GM21786 (cell line): ENCODE measurements at regions not wholly inside any gene's neighbourhood (a gene's known extent, or its start where the extent isn't known, plus 50 kb on each side); places are given as distances from the start of the nearest gene placed in this dataset.
A peak's percentile ranks its signal among the peaks of the same experiment; 100 is the strongest.
"Not testable (repeated sequence)": the region's sequence is repeated elsewhere in the genome, so short reads cannot be mapped to it uniquely, and the experiment has no call there.

Source experiments
- ATAC-seq: cut with Tn5 transposase; IDR thresholded peaks from one replicate; pipeline ENCODE4 v1.9.1; 2021; ENCODE audit not compliant: unreplicated experiment

DNA sequence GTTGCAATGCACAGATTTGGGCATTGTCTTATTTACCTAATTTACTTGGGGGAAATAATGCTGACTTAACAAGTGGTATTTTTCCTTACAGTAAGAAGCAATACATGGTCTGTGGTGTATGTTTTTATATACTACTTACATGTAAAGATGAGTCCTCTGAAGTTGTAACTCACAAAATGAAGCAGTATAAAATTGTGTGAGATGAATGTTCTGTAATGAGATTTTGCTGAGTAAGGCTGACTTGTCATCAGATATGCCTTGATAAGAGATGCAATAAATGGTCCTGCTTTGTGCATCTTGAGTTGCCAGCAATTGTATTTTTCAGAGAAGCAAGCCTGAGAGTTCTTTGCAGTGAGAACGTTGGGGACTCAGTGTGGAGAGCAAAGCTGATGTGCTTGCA lies 92.2 kb upstream of the GNAQ start:
- no peak for ATAC-seq

DNA sequence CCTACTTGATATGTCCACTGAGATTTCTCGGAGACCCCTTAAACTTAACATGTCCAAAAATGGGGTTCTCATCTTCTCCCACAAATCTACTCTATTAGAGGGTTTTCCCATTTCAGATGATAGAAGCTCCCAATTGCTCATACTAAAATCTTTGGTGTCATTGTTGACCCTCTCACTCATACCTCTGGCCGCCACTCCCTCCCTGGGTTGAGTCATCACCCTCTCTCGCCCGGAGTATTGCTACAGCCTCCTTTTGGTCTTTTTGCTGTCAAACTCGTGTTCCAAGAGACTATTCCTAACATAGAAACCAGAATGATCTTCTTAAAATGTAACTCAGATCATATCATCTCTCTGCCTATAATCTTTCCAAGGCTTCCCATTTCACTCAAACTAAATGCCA lies 91.0 kb upstream of the GNAQ start:
- no peak for ATAC-seq

DNA sequence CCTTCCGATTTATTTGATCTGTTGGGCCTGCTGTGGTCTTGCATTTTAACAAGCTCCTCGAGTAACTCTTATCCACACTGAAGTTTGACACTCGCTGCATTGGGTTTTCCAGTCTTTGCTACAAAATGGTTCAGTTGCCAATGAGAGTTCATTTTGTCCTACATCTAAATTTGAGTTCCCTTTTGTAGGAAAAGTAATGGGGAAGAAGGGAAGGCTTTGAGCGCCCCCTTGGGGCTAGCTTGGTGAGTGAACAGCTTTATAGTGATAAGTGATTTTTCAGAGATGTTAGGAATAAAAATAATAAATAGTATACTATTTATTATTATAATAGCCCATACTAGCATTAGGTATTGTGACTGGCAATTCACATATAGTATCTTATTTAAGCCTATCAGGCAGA lies 89.9 kb upstream of the GNAQ start:
- no peak for ATAC-seq

DNA sequence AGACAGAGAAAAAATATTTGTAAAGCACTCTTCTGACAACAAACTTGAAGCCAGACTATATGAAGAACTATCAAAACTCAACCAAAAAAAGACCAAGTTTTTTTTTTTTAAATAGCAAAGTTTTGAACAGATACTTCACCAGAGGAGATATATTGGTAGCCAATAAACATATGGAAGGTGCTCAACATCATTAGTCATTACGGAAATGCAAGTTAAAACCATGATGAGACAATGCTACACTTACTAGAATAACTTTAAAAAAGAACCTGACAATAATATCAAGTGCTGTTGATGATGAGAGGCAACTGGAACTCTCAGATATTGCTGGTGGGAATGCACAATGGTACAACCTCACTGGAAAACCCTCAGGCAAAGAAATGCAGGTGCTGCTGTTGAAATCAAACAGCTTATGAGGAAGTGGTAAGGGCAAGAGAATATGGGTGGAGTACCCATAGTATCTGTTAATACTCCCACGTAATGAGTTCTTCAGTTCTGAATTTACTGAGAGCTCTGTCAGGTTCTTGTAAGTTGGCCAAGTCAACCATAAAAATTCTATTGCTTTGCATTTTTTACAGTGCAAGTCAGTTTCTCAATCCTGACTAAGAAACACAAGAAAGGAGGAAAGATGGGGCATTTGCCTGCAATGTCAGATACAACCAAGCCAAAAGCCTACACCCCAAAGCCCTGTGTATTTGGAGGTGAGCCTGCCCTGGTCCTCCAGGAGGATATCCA lies 87.3 kb upstream of the GNAQ start:
- peak; percentile 88 for ATAC-seq

DNA sequence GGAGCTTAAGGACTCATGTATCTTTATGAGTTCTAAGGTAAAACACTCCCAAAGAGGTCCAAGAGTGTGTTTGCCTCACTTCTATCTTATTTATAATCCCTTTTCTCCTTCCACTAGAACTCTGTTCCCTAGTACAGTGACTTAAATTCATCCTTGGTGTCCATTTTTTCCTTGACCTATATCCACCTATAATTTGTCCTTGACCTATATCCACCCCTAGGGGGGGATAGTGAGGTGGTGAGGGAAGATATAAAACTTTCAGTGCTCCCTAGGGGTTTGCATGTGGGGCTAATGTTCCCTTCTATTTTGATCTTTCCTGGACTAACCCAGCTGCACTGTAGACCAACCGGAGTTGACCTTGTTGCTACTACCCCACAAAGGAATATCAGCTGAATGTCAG lies 83.5 kb upstream of the GNAQ start:
- no peak for ATAC-seq

DNA sequence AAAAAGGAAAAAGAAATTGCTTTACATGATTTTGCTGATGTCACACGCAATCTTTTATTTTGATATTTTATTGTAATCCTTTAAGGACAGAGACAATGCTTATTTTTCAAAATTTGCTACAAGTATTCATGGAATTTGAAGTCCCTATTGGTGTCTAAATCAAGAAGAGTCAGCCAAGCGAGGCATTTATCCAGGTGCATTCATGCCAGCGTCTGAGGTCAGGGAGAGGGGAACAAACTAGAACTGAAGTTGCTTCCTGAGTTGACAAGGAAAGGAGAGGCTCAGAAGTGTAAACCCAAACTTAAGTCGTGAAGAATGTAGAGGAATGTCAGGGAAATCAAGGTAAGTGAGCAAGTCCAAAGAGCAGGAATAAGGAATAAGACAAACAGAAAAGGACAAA lies 83.0 kb upstream of the GNAQ start:
- ATAC-seq, result no peak

DNA sequence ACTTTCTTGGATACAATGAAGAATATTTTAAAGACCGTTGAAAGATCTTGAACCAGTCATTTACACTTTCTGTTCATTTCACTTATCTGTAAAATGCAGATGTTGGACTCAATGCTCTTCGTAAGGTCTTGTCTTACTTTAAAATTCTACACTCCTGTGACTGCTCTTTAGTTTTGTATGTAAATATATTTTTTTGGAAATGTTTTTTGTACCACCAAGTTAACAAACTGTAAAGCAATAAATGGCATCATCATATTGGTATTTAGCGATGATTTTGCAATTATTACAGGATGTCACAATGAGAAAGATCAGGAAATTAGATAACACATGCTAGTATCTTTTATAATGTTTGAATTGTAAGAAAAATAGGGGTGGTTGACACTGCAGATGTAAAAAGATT lies 80.8 kb upstream of the GNAQ start:
- no peak for ATAC-seq

DNA sequence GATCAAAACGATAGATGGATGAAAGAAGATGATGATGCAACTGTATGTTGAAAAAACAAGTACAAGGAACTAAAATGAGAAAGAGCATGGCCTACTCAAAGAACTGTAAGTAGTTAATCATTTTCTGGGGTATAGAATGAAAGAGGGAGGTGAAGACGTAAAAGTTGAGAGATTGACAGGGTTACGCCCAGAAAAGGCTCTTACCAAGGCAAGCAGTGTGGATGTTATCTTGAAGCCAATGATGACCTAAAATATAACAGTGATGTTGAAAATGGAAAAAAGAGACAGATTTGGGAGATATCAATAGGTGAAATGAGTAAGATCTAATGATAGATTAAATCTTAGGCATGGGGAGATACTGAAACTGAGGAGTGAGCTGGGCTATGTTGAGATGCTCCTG lies 80.4 kb upstream of the GNAQ start:
- no peak for ATAC-seq

DNA sequence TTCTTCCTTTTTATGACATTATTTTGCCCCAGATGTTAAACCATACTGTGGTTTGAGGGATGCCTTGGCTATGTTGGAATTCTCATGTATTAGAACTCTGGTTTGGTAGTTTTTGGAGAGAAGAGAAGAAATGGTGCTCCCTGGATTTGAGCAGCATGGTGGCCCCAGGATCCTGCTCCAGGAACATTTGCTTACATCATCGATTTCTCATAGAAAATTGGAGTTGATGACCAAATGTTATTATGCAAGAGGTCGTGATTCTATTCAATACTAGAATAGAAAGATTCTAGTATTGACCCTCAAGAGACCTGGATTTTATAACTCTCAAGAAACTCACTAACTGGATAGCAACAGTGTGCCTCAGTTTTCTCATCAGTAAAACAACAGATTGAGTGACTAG lies 77.5 kb upstream of the GNAQ start:
- ATAC-seq, result no peak

DNA sequence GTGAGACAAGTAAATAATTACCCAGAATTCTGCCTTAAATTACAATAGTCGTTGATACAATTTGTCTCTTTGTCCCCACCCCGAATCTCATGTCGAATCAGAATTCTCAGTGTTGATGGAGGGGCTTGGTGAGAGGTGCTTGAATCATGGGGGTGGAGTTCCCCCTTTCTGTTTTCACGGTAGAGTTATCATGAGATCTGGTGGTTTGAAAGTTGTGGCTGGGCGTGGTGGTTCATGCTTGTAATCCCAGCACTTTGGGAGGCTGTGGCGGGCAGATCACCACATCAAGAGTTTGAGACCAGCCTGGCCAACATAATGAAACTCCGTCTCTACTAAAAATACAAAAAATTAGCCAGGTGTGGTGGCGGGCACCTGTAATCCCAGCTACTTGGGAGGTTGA lies 75.0 kb upstream of the GNAQ start:
- not testable (repeated sequence) for ATAC-seq

DNA sequence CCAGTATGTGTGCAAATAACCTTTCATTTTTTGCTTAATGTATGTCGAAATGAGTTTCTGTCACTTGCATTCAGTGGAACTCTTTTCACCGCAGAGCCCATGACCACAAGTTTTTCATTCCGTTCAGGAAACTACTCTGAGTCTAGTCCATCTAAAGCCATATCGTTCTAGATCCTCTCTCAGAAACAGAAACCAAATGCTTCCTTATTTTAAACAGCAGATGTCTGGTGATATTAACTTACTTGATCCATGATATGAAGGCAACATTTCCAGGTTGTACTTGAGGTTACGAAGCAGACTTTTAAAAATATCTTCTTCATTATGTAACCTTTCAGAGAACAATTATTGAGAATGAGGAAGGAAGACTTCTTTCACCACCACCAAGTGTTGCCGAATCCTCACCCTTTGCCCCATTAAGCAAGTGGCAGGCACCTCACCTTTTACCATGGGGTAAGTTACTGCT lies 72.4 kb upstream of the GNAQ start:
- ATAC-seq, result peak; percentile 58

DNA sequence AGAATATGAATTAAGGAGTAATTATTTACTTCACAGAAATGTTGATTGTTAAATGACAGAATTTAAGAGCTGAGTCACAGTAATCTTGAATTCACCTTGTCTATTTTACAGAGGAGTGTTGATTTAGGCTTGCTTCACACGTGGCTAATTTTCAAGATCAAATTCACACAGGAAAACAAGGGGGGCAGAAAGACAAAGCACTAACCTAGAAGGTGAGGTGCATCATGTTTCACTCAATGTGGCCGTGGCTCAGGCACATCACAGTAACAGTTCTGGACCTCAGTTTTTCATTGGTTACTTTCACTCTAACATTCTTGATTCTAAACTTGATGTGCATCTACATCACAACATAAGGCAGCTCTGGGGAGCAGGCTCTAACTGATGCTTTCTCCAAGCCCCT lies 69.6 kb upstream of the GNAQ start:
- no peak for ATAC-seq

DNA sequence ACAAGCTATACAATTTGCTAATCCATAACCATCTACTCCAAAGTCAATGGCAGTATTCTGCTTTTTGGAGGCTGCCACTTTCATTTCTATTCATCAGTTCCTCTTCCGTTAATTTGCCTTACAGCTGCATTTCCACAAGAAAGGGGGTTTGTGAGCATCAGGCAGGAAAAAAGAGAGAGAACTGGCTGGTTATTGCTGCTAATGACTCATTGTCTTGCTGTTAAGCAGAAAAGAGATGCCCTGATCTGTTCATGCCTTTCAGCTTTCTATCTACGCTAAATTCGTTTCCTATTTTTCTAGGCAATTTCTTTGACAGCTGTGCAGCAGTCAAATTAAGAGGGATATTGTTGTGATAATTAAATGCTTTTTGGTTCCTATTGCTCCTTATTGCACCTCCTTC lies 65.9 kb upstream of the GNAQ start:
- no peak for ATAC-seq

DNA sequence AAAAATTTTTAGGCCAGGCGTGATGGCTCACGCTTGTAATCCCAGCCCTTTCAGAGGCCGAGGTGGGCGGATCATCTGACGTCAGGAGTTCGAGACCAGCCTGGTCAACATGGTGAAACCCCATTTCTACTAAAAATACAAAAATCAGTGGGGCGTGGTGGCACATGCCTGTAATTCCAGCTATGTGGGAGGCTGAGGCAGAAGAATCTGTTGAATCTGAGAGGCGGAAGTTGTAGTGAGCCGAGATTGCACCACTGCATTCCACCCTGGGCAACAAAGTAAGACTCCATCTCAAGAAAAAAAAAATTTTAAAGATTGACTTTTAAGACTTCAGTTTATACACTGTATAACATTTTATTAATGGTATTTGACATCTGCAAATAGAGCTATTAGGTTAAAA lies 60.1 kb upstream of the GNAQ start:
- ATAC-seq, result no peak

DNA sequence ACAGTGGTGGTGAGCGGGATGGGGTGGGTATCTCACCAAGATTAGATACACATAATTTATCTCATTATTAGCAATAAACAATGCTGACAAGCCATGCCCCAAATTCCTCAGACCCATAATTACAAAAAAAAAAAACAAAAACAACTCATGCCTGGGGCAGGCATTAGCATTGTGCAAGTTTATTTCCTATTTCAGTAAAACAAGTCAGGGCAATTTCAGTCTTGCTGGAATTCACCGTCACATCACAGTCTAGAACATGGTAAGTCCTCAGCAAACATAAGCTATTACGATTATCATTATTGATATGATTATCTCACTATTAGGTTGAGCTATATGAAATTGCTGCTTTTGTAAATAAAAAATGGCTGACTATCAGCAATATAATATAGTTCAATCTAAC lies 57.5 kb upstream of the GNAQ start:
- no peak for ATAC-seq

DNA sequence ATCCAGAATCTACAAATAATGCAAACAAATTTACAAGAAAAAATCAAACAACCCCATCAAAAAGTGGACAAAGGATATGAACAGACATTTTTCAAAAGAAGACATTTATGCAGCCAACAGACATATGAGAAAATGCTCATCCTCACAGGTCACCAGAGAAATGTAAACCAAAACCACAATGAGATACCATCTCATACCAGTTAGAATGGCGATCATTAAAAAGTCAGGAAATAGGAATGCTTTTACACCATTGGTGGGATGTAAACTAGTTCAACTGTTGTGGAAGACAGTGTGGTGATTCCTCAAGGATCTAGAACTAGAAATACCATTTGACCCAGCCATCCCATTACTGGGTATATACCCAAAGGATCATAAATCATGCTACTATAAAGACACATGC lies 56.6 kb upstream of the GNAQ start:
- not testable (repeated sequence) for ATAC-seq
